HG03571 (cell line): ENCODE measurements at regions not wholly inside any gene's neighbourhood (a gene's known extent, or its start where the extent isn't known, plus 50 kb on each side); places are given as distances from the start of the nearest gene placed in this dataset.

Experiments used
- ATAC-seq: cut with Tn5 transposase; IDR thresholded peaks from one replicate; pipeline ENCODE4 v1.9.1; 2021; ENCODE audit not compliant: unreplicated experiment

DNA sequence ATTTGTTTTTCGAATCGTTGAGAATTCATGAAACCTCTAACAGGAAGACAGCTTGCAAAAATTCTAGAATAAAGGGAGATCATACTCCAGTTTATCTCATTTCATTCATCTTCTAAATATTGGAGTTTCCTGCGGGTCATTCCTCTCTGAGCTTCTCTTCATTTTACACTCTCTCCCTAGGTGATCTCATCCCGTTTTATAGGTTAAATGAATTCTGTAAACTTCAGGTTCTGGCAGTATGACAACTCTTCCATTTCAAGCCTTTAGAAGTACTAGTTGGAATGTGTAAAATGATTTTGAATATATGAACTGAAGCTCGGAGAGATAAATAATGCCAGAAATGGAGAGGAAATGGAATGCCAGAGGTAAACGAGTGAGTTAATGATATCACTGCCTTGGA is 312.4 kb downstream of the METTL4 start:
- no peak for ATAC-seq

DNA sequence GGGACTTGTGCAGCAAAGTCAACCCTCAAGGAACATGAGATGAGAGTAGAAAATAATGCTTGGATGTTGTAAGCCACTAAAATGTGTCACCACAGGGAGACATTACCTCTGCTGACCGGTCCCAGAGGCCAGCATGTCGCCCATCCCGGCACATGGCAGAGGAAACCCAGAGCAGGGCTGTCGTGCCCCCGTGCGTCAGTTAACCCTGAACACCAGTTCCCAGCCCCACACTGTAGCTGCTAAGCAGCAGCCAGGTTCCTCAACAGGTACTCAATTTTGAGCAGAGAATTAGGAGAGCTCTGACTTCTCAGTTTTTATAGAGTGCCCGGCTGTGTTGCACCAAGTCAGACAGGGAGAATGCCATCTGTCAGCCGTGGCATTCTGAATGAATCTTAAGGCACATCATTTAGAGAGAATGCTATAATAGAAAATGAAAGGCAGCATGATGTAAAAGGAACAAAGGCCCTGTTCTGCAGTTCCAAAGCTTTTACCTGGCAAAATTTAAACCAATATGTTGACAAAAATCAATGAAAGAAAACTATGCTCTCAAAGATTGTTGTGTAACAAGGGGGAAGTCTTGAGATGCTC is 307.9 kb downstream of the METTL4 start:
- no peak for ATAC-seq

DNA sequence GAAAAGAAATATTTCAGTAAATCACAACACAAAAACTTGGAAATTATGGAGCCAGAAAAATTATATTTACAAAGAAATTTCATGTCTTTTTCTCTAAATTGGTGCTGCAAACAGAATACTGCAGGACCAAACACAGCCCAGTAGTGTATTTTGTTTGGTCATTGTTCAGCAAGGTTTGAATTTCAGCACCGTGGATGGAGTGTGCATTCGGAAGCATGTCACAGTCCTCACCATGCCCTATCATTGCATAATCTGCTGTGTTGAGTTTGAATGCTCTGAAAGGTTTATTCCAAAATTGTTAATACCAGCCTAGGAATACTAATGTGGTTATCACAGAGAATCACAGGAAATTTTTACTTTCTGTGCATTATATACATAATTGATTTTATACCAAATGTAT is 296.7 kb downstream of the METTL4 start:
- ATAC-seq = no peak

DNA sequence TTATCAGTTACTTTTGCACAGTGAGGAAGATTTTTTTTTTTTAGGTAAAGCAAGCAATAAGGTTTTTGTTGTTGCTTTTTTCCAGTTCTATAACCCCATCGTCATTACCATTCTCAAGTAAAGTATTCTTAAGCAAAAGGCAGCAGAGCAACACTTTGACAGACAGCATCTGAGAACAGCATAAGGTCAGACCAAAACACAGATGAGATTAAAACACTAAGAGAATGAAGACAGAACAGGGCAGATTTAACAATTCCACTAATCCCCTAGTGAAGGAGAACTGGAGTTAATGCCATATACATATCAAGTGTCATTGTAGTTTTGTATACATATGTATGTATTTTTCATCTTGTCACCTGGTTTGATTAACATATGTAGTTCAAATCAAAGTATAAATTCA is 290.2 kb downstream of the METTL4 start:
- no peak for ATAC-seq

DNA sequence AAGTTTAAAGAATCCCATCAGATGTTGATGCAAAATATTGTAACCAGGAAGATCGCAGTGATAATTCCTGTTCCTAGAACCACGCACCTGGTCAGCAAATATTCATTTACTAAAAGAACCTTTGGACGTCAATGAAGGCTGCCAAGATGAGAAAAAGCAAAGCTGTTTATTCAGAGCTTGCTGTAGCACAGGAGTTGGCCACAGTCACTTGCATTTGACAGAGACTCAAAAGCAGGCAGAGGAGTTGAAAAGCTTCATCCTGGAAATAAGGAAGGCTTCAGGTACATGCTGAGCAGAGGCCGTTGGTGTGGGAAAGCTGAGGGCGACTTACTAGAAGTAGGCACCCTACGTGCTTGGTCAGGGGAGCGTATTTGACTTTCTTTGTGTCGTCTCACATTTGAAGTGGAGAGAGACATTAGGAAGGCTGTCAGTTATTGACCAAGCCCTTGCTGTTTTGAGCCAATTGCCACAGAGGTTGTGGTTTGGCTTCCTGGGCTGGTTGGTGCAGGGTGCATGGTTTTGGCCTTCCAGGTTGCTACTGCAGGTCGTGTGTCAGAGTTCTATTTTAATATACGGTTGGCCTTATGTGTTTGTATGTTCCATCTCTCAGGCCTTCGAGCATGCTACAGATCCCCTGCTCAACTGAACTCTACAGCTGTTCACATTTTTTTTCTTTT is 289.6 kb downstream of the METTL4 start:
- ATAC-seq = no peak

DNA sequence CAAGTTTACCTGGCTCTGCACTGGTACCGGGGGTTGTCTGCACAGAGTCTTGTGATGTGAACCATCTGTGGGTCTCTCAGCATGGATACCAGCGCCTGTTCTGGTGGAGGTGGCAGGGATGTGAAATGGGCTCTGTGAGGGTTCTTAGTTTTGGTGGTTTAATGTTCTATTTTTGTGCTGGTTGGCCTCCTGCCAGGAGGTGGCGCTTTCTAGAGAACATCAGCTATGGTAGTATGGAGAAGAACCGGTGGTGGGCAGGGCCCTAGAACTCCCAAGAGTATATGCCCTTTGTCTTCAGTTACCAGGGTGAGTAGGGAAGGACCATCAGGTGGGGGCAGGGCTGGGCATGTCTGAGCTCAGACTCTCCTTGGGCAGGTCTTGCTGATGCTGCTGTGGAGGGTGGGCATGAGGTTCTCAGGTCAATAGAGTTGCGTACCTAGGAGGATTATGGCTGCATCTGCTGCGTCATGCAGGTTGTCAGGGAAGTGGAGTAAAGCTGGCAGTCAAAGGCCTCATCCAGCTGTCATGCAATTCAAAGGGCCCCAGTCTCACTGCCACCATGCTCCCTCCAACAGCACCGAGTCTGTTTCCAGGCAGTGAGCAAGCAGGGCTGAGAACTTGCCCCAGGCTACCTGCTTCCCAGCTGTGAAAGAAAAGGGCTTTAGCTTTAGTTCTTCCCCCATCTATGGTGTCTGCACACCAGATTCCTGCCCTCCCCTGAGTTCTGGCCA is 278.0 kb downstream of the METTL4 start:
- ATAC-seq = no peak

DNA sequence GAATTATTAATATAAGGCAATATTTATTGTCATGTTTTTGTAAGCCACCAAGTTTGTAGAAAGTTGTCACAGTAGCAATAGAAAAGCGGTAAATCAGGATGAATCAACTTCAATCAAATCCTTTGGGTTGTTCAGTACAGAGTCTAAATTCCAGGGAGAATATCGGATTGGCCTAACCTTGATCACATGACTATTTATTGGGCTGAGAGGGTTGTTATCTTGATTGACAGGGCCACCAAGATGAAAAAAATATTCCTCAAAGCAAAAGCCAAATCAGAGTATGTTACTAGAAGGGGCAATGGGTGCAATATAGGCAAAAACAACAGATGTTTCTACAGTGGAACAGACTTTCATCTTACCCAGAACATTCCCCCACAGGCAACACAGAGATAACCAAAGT is 270.0 kb downstream of the METTL4 start:
- no peak for ATAC-seq

DNA sequence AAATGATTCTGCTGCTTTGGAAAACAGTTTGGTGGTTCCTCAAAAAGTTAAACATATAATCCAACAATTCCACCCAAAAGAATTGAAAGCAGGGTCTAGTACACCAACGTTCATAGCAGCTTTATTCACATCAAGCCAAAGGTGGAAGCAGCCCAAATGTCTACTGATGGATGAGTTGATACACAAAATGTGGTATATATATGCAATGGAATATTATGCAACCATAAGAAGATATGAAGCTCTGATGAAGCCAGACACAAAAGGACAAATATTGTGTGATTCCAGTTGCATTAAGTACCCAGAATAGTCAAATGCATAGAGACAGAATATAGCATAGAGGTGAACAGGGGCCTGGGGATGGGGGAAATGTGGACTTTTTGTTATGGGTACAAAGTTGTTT is 269.3 kb downstream of the METTL4 start:
- no peak for ATAC-seq

DNA sequence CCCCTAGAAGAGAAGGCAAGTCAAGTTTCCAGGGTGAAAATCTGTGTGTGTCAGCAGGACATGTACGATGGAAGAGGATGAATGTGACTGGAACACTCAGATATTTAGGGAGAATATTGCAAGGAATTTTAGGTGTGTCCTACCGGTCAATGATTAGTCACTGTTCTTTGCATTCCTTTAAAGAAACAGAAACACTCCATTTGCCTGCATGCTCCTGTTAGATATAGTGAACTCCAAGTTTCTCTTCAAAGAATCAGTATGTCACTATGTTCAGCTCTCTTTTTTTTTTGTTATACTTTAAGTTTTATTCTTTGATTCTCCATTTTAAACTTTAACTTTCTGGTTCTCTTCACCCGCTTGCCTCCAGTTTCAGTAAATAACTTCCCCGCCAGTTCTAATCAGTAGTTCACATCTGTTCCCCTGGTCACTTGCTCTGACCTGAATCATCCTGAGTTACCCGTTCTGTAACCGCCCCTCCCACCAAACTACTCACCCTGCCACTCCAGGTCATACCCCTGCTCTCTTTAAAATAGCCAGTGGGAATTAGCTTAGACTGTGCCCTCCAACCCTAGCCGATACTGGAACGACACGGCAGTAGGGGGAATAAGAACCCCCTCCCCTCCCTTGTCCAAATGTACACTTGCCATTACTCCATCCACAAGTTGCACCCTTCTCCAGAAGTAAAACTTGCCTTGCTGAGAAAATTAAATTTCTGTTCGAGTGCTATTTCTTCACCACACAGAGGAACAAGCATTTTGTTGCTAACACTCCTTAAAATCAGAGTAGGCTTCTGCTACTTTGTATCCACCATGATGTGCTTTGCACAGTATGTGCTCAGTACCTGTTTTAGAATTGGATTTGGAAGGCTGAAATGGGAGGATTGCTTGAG is 268.4 kb downstream of the METTL4 start:
- ATAC-seq = no peak

DNA sequence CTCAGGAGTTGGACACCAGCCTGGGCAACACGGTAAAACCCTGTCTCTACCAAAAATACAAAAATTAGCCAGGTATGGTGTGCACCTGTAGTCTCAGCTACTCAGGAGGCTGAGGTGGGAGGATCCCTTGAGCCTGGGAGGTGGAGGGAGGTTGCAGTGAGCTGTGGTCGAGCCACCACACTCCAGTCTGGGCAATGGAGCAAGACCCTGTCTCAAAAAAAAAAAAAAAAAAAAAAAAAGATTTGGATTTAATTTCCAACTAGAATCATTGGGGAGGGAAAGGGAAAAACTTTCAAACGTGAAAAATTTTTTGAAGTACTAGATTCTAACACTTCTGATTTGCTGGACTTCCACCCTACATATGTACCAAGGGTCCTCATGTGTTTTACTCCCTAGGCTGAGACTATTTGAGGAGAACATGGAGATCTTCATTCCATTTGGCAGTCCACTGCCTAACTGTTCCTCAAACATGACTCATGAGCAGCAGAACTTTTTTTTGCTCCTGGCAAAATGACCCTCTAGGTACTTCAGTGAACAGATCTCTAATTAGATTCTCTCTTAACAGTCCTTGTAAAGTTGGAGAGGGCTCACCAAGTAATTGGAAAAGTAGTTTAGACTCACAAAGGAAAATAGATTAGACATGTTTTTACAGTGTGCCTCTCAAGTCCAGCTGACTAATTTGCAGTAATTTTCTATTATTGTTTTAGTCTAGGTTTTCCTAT is 267.6 kb downstream of the METTL4 start:
- ATAC-seq = no peak

DNA sequence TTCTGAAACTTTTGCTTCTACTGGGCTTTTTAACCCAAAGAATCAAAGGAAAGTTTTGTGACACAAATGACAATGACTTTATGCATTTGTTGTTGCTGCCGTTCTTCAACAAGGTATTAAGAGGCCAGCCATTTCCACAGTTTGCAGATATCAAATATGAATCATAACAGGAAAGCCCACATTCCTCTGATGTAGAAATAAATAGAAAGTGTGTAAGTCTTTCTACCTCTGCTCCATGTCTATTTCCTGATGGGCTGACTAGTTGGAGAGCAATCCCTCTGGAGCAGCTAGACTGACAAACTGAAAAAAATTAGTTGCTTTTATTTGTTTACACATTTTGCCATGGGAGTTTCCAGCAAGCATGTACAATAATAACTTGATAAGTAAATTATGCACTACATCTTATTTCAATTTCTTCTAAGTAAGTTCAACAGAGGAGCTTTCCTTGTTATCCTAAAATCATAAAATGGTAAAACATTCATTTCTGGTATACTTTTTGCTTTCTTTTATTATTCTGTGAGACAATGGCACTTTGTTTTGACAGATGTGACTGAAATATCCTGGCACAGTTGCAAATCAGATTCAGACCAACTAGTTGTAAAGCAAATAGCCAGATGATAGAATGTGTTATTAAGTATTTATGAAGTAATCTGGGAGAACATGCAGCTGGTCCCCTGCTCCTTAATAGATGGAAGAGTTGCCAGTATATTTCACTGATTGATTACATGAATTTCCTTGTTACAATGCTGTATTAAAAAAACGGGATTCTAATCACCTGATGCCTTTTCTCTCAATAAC is 266.7 kb downstream of the METTL4 start:
- no peak for ATAC-seq

DNA sequence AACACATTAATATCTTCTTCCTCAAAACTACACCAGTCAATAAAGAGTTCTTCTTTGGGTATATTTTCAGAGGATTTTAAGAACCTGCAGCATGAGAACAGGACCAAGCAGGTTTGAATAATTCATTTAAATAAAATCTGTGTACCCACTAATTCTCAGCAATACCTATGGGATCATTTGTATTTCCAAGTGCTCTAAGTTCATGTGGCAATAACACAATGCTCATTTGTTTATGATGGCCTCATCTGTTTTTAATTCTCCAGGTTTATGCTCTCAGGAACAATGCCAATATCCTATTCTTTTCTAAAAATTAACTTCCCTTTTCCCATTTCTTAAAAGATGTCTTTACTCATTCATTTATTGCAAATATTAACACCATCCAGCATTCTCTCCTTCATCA is 264.7 kb downstream of the METTL4 start:
- no peak for ATAC-seq

DNA sequence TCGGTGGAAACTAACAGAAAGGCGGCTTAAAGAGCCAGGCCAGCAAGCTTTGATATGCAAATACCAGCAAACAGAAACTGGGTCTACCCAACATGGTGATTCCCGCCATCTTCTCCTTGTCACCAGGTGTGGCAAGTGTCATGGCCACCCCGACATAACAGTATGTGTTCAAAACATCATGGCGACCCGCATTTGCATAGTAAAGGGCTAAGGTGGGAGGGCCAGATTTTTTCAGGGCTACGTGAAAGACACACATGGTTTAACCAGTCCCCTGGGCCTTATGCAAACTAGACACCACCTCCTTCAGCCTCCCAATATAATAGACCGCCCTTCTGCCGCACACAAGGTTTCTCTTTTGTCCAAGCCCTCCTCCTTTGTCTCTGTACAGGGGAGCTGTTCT is 260.4 kb downstream of the METTL4 start:
- ATAC-seq = no peak

DNA sequence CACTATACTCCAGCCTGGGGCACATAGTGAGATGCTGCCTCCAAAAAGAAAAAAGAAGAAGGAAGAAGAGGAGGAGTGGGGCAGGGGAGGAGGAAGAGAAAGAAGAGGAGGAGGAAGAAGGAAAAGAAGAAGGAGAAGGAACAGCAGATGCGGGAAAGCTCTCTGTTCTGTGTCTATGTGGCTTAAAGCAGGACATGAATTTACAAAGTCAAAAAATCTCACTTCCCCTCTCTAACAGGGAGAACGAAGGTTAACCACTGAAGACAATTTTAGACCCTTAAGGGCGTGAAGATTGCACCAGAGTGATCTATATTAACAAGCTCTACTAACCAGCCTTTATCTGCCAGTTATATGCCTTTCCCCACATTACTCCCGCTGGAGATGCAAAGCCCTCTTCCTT is 258.9 kb downstream of the METTL4 start:
- peak; percentile 59 for ATAC-seq

DNA sequence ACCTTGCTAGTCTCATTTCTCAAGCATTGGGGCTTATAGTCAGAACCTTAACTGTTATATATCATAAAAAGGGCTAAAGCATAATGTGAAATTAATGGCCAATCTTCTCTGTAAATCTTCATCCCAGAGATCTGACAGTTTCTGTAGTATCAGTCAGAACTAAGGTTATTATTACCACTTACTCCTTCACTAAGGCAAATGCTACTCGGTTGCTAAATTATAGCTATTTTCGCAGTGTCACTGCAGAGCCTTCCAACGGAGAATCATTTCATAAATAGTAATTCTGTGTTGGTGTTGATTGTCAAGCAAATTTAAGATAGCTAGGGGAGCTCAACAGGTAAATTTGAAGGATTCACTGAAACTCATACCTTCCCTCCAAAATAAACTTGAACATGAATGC is 258.0 kb downstream of the METTL4 start:
- ATAC-seq = no peak

DNA sequence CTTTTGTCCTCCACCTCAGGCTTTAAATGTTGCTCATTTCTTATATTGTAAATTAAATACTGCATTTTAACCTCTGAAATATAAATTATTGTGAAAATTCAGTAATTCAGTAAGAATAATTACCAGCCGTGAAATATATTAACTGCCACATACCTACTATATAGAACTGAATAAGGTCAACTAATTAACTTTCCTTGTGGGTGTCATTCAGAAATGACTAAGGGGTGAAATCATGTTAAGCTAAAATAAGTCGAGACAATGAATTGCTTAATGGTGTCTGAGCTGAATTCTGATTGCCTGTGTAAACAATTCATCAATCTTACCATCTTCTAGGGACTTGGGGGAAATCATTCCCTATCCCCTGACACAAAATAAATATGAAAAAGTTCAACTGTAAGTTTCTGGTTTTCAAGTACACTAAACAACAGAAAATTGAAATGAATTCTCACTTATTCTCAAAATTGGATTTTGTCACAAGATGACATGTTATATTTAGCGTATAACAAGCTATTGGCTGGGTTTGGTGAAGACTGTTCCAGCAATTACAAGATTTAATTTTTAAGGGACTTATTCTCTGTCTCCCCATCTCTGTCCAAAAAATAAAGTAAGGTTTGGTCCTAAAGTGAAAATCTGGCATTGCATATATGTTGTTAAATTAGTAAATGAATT is 255.1 kb downstream of the METTL4 start:
- no peak for ATAC-seq

DNA sequence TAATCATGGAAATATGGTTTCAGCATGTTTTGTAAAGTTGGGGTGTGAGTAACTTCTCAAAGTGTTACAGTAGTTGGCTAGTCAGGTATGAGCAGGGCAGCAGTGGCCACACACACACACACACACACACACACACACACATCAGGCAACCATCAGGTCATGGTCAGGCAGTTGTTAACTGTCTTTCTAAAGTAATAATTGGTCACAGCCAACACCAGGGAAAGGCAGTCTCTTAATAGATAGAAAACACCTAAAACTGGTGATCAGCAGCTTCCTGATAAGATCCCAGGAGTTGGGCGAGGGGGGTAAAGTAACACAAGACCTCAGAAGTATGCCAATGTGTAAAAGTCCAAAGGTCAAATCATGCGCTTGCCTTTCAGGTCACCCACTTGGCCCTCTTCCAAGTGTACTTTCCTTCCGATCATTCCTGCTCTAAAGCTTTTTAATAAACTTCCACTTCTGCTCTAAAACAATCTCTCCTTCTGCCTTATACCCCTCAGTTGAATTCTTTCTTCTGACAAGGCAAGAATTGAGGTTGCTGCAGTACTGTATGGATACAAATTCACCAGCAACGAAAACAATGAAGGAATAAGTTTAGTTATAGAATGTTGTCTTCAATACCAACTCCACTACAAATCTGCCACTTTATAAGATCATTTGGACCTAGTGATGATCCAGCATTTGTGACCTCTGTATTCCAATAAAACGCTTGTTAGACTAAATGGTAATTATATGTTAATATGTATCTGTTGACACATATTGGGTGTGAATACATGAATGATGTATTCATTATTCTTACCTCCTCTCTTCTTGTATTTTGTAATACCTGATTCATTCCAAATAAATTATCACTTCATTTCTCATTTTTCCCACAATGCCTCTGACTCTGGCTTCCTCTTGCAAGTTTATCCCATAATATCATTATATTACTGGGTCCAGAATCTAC is 254.3 kb downstream of the METTL4 start:
- ATAC-seq = no peak

DNA sequence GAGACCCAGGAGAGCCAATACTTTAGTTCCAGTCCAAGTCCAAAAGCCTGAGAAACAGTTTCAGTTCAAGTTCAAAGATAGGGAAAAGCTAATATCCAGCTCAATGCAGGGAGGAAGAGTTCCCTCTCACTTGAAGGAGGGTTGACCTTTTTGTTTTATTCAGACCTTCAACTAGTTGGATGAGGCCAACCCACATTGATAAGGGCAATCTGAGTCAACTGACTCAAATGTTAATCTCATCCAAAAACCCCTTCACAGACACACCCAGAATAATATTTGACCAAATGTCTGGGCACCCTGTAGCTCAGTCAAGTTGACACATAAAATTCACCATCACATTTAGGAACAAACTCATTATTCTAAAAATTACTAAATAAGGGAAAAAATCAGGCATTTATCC is 246.8 kb downstream of the METTL4 start:
- ATAC-seq = no peak
